ENCODE measurements at regions not wholly inside any gene's neighbourhood (a gene's known extent, or its start where the extent isn't known, plus 50 kb on each side); places are given as distances from the start of the nearest gene placed in this dataset.

- DNase-seq (ENCODE audit: low spot score): no peak
Measured at GRCh38 chr11:97844016-97844415, 1176.7 kb upstream of the CNTN5 start.

GRCh38 chr11:97847730-97848129, 1173.0 kb upstream of the CNTN5 start:
- DNase-seq (ENCODE audit: low spot score): no peak
- H3K4me3 Mint-ChIP-seq: no peak overlapping the region

More at GRCh38 chr11:97844016-97844415, 1176.7 kb upstream of the CNTN5 start:
- H3K27ac Mint-ChIP-seq: no peak overlapping the region
- H3K9me3 Mint-ChIP-seq: peaks cover 24% of the 10 kb centered on the region
- no peaks in the 10 kb centered on the region for H3K4me1 Mint-ChIP-seq (ENCODE audit: low read depth)
- H3K4me3 Mint-ChIP-seq: no peak overlapping the region
- H3K27me3 Mint-ChIP-seq (ENCODE audit: low read depth): no peaks in the 10 kb centered on the region
- H3K36me3 Mint-ChIP-seq (ENCODE audit: low read depth): no peaks in the 10 kb centered on the region

GRCh38 chr11:97850701-97851100, 1170.0 kb upstream of the CNTN5 start:
- Mint-ChIP-seq H3K4me1 (ENCODE audit: low read depth) (no peaks in the 10 kb centered on the region), H3K27ac (no peak overlapping the region), H3K9me3 (peaks cover 12% of the 10 kb centered on the region), H3K27me3 (ENCODE audit: low read depth) (no peaks in the 10 kb centered on the region), H3K4me3 (no peak overlapping the region), H3K36me3 (ENCODE audit: low read depth) (no peaks in the 10 kb centered on the region)
- no peak for DNase-seq (ENCODE audit: low spot score)

More at GRCh38 chr11:97847730-97848129, 1173.0 kb upstream of the CNTN5 start:
- Mint-ChIP-seq H3K9me3 (peaks cover 8% of the 10 kb centered on the region), H3K4me1 (ENCODE audit: low read depth) (no peaks in the 10 kb centered on the region), H3K27ac (no peak overlapping the region), H3K27me3 (ENCODE audit: low read depth) (no peaks in the 10 kb centered on the region), H3K36me3 (ENCODE audit: low read depth) (no peaks in the 10 kb centered on the region)

- Mint-ChIP-seq H3K36me3 (ENCODE audit: low read depth) (no peaks in the 10 kb centered on the region), H3K9me3 (peaks cover 9% of the 10 kb centered on the region), H3K4me3 (no peak overlapping the region), H3K27ac (no peak overlapping the region), H3K4me1 (ENCODE audit: low read depth) (no peaks in the 10 kb centered on the region), H3K27me3 (ENCODE audit: low read depth) (no peaks in the 10 kb centered on the region)
- DNase-seq (ENCODE audit: low spot score): no peak
Measured at GRCh38 chr11:97854357-97854756, 1166.4 kb upstream of the CNTN5 start.

- Mint-ChIP-seq H3K4me3 (no peak overlapping the region), H3K4me1 (ENCODE audit: low read depth) (no peaks in the 10 kb centered on the region), H3K27ac (no peak overlapping the region), H3K9me3 (peaks cover 9% of the 10 kb centered on the region), H3K27me3 (ENCODE audit: low read depth) (no peaks in the 10 kb centered on the region), H3K36me3 (ENCODE audit: low read depth) (no peaks in the 10 kb centered on the region)
- DNase-seq (ENCODE audit: low spot score): no peak
Measured at GRCh38 chr11:97854877-97855276, 1165.9 kb upstream of the CNTN5 start.

GRCh38 chr11:97856666-97857065, 1164.1 kb upstream of the CNTN5 start:
- no peak for DNase-seq (ENCODE audit: low spot score)
- no peaks in the 10 kb centered on the region for H3K27me3 Mint-ChIP-seq (ENCODE audit: low read depth)
- H3K4me3 Mint-ChIP-seq: no peak overlapping the region
- peaks cover 16% of the 10 kb centered on the region for H3K9me3 Mint-ChIP-seq
- H3K4me1 Mint-ChIP-seq (ENCODE audit: low read depth): no peaks in the 10 kb centered on the region
- no peaks in the 10 kb centered on the region for H3K36me3 Mint-ChIP-seq (ENCODE audit: low read depth)
- no peak overlapping the region for H3K27ac Mint-ChIP-seq

GRCh38 chr11:97860237-97860636, 1160.5 kb upstream of the CNTN5 start:
- Mint-ChIP-seq H3K27ac (no peak overlapping the region), H3K36me3 (ENCODE audit: low read depth) (no peaks in the 10 kb centered on the region), H3K4me1 (ENCODE audit: low read depth) (no peaks in the 10 kb centered on the region), H3K27me3 (ENCODE audit: low read depth) (no peaks in the 10 kb centered on the region), H3K9me3 (peaks cover 20% of the 10 kb centered on the region), H3K4me3 (no peak overlapping the region)
- no peak for DNase-seq (ENCODE audit: low spot score)

- Mint-ChIP-seq H3K27ac (no peak overlapping the region), H3K4me1 (ENCODE audit: low read depth) (no peaks in the 10 kb centered on the region), H3K4me3 (no peak overlapping the region), H3K27me3 (ENCODE audit: low read depth) (no peaks in the 10 kb centered on the region), H3K9me3 (peaks cover 20% of the 10 kb centered on the region), H3K36me3 (ENCODE audit: low read depth) (no peaks in the 10 kb centered on the region)
- DNase-seq (ENCODE audit: low spot score): no peak
Measured at GRCh38 chr11:97862021-97862420, 1158.7 kb upstream of the CNTN5 start.

GRCh38 chr11:97865424-97866012, 1155.2 kb upstream of the CNTN5 start:
- Mint-ChIP-seq H3K36me3 (ENCODE audit: low read depth) (no peaks in the 10 kb centered on the region), H3K27me3 (ENCODE audit: low read depth) (no peaks in the 10 kb centered on the region), H3K4me1 (ENCODE audit: low read depth) (no peaks in the 10 kb centered on the region), H3K9me3 (peaks cover 20% of the 10 kb centered on the region), H3K27ac (no peak overlapping the region), H3K4me3 (no peak overlapping the region)
- DNase-seq (ENCODE audit: low spot score): no peak

GRCh38 chr11:97871816-97872215, 1148.9 kb upstream of the CNTN5 start:
- Mint-ChIP-seq H3K4me1 (ENCODE audit: low read depth) (no peaks in the 10 kb centered on the region), H3K9me3 (peaks cover 21% of the 10 kb centered on the region), H3K27ac (no peak overlapping the region), H3K27me3 (ENCODE audit: low read depth) (no peaks in the 10 kb centered on the region), H3K36me3 (ENCODE audit: low read depth) (no peaks in the 10 kb centered on the region), H3K4me3 (no peak overlapping the region)
- DNase-seq (ENCODE audit: low spot score): no peak

- Mint-ChIP-seq H3K27ac (no peak overlapping the region), H3K36me3 (ENCODE audit: low read depth) (no peaks in the 10 kb centered on the region), H3K27me3 (ENCODE audit: low read depth) (no peaks in the 10 kb centered on the region), H3K9me3 (peaks cover 20% of the 10 kb centered on the region), H3K4me1 (ENCODE audit: low read depth) (no peaks in the 10 kb centered on the region), H3K4me3 (no peak overlapping the region)
- DNase-seq (ENCODE audit: low spot score): no peak
Measured at GRCh38 chr11:97880209-97880608, 1140.5 kb upstream of the CNTN5 start.

GRCh38 chr11:97883086-97883485, 1137.7 kb upstream of the CNTN5 start:
- H3K36me3 Mint-ChIP-seq (ENCODE audit: low read depth): no peaks in the 10 kb centered on the region
- H3K4me1 Mint-ChIP-seq (ENCODE audit: low read depth): no peaks in the 10 kb centered on the region
- peaks cover 12% of the 10 kb centered on the region for H3K9me3 Mint-ChIP-seq
- DNase-seq (ENCODE audit: low spot score): no peak
- H3K27ac Mint-ChIP-seq: no peak overlapping the region
- H3K4me3 Mint-ChIP-seq: no peak overlapping the region
- no peaks in the 10 kb centered on the region for H3K27me3 Mint-ChIP-seq (ENCODE audit: low read depth)

- Mint-ChIP-seq H3K4me1 (ENCODE audit: low read depth) (no peaks in the 10 kb centered on the region), H3K36me3 (ENCODE audit: low read depth) (no peaks in the 10 kb centered on the region), H3K27me3 (ENCODE audit: low read depth) (no peaks in the 10 kb centered on the region), H3K9me3 (peaks cover 17% of the 10 kb centered on the region), H3K27ac (no peak overlapping the region), H3K4me3 (no peak overlapping the region)
- DNase-seq (ENCODE audit: low spot score): no peak
Measured at GRCh38 chr11:97888641-97889040, 1132.1 kb upstream of the CNTN5 start.

GRCh38 chr11:97890466-97890865, 1130.3 kb upstream of the CNTN5 start:
- no peak for DNase-seq (ENCODE audit: low spot score)
- Mint-ChIP-seq H3K36me3 (ENCODE audit: low read depth) (no peaks in the 10 kb centered on the region), H3K27ac (no peak overlapping the region), H3K4me1 (ENCODE audit: low read depth) (no peaks in the 10 kb centered on the region), H3K27me3 (ENCODE audit: low read depth) (no peaks in the 10 kb centered on the region), H3K9me3 (peaks cover 13% of the 10 kb centered on the region), H3K4me3 (no peak overlapping the region)

GRCh38 chr11:97893612-97894011, 1127.1 kb upstream of the CNTN5 start:
- H3K4me1 Mint-ChIP-seq (ENCODE audit: low read depth): no peaks in the 10 kb centered on the region
- H3K4me3 Mint-ChIP-seq: no peak overlapping the region
- H3K27ac Mint-ChIP-seq: no peak overlapping the region
- H3K9me3 Mint-ChIP-seq: peaks cover 17% of the 10 kb centered on the region
- H3K36me3 Mint-ChIP-seq (ENCODE audit: low read depth): no peaks in the 10 kb centered on the region
- H3K27me3 Mint-ChIP-seq (ENCODE audit: low read depth): no peaks in the 10 kb centered on the region
- no peak for DNase-seq (ENCODE audit: low spot score)

Data from T-helper 2 cell treated with Interferon-gamma antibody and Interleukin-4, amounts not matched to agents 5 μg/mL and 100 μg/mL, for 36 hours (primary cell).